ENCODE measurements at regions not wholly inside any gene's neighbourhood (a gene's known extent, or its start where the extent isn't known, plus 50 kb on each side); places are given as distances from the start of the nearest gene placed in this dataset.

DNA sequence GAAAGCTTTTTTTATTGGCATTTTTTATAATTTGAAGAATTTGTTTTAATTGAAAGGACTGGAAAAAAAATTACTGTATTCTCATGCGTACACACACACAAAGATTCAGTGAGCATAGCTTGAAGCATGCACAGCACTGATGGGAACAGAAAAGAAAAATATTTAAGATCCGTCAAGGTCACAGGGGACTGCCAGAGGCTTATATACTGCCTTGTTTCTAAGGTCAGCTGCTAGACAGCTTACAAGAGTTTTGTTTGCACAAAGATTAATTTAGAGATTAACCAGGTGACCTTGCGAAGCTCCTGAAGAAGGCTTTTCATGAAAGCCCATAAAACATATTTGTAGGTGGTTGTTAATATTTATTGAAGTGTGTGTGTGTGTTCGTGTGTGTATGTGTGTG is 396.3 kb downstream of the TRIB2 start:
- no peak for DNase-seq

DNA sequence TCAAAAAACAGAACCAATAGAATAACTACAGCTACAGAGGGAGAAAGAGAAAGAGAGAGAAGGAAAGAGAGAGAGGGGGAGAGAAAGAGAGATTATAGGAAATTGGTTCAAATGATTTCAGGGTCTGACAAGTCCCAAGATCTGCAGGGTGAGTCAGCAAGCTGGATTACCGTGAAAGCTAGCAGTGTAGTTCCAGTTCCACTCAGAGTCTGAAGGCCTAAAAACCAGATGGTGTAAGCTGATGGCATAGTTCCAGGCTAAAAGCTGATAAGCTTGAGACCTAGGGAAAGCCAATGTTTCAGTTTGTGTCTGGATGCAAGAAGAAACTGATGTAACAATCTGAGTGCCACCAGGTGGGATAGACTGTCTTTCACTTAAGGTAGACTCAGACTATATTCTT is 397.7 kb downstream of the TRIB2 start:
- no peak for DNase-seq

- DNase-seq, result no peak
Observed at GRCh38 chr2:13115643-13116042, 398.9 kb downstream of the TRIB2 start.

- no peak for DNase-seq
Observed at GRCh38 chr2:13121096-13121495, 404.4 kb downstream of the TRIB2 start.

DNA sequence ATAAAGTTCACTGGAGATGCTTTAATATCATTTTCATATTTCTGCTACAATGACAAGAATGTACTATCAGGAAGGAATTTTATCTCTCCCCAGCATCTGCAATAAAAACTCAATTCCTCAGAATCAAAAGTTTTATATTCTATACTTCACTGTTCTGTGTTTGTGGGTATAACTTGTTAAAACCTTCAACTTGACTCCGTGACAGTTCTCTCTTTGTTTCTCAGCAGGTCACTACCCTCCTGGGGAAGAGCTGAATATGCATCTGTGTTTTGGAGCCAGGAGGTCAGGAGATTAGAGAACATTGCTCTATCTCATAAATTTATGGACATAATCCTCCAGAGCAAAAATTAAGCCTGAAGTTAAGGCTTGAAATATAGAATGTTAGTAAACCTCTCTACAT is 411.4 kb downstream of the TRIB2 start:
- no peak for DNase-seq

GRCh38 chr2:13135369-13135768 is 418.6 kb downstream of the TRIB2 start:
- no peak for DNase-seq

- no peak for DNase-seq
Observed at GRCh38 chr2:13135856-13136255, 419.1 kb downstream of the TRIB2 start.

DNA sequence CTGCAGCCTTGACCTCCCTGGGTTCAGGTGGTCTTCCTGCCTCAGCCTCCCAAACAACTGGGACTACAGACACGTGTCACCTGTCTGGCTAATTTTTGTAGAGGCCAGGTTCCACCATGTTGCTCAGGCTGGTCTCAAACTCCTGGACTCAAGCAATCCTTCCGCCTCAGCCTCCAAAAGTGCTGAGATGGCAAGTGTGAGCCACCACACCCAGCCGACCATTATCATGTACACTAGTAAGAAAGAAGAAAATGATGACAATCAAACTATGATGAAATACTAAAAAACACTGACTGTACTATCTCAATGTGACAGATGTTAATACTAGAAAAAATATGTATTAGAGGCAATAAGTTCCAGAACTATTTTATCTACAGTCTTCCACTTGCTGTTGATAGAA is 420.9 kb downstream of the TRIB2 start:
- DNase-seq, result no peak

GRCh38 chr2:13141315-13141714 is 424.6 kb downstream of the TRIB2 start:
- DNase-seq, result no peak

DNA sequence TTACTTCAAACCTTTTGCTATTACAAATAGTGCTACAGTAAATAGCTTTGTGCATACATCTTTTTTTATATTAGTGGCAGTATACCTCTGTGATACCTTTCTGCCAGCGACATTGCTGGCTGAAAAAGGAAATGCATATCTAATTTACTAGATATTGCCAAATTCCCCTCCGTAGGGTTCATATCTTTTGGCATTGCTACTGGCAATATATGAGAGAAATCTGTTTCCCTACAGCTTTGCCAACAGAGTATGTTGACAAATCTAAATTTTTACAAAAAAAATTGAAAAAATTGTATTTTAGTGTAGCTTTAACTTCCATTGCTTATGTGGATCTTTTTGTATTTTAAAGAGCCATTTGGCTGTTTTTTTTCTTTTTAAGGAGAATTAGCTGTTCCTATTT is 426.7 kb downstream of the TRIB2 start:
- DNase-seq, result no peak

DNA sequence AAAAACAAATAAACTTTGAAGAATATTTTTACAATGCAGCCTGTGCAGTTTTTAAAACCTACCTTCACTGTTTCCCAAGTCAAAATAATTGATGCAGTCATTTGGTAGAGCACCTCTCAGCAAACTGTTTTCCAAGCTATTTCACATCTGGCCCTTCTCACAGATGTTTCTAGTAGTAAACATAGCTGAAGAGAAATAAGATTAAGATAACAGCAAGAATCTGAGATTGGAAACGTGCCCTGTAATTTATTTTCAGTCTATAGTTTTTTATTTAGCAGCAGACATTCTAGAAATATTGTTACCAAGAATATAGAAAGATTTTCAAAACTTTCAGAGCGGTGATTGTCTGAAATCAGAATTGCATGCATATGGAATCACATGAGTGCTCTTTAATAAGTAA is 440.2 kb downstream of the TRIB2 start:
- no peak for DNase-seq

DNA sequence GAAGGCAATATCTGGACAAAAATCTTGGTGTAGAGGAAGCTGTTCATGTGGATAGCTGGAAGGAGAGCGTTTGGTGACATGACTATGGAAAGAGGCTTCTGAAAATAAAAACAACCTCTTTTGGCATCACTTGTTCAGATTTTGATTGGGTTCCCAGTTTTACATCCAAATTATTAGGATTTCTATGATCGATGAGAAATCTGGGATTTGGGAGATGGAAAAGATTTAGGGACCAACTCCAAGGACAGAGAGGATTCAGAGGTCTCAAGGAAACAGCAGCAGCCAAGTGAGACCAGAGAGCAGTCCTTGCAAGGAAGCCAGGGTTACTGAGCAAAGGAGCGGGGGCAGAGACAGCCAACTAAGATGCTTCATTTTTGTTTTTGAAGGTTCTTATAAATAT is 441.7 kb downstream of the TRIB2 start:
- DNase-seq, result no peak

GRCh38 chr2:13180729-13181128 is 464.0 kb downstream of the TRIB2 start:
- no peak for DNase-seq

DNA sequence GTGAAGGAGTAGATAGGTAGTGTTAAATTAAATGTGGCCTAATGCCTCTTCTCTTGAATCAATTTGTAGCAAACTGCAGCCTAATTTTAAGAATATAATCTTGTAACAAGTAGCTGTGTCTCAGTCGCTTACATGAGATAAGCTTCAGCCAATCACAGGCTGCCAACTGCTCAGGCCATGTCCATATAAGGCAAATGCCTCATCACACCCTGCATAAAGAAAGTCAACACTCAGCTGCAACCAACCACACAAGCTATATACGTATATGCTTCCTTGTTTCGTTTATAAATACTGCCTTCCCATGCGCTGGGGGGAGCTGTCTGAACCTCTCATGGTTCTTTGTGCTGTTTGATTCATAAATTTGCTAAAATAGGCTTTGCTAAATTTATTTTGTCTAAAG is 476.3 kb downstream of the TRIB2 start:
- no peak for DNase-seq

- no peak for DNase-seq
Observed at GRCh38 chr2:13193900-13194299, 477.2 kb downstream of the TRIB2 start.

GRCh38 chr2:13195270-13195669 is 478.5 kb downstream of the TRIB2 start:
- no peak for DNase-seq

GRCh38 chr2:13197248-13197647 is 480.5 kb downstream of the TRIB2 start:
- DNase-seq, result no peak

DNA sequence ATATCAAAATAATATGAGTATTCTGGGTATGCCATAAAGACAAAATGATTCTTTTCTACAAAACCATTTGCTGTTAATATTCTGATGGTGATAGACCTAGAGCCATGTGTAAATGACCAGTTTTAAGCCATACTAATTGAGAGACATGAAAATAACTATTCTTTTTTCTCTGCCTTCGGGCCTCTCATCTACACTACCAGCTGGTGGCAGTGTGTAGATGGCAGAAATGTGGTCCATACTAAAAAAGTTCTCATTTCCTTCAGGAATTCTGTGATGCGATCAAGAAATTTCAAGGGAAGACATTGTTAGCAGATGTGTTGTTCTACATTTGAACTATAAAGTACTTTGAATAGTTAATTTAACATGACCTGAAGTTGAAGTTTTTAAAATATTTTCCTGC is 485.2 kb downstream of the TRIB2 start:
- no peak for DNase-seq

GRCh38 chr2:13212115-13212514 is 495.4 kb downstream of the TRIB2 start:
- DNase-seq, result no peak

- no peak for DNase-seq
Observed at GRCh38 chr2:13218205-13218604, 501.5 kb downstream of the TRIB2 start.

DNA sequence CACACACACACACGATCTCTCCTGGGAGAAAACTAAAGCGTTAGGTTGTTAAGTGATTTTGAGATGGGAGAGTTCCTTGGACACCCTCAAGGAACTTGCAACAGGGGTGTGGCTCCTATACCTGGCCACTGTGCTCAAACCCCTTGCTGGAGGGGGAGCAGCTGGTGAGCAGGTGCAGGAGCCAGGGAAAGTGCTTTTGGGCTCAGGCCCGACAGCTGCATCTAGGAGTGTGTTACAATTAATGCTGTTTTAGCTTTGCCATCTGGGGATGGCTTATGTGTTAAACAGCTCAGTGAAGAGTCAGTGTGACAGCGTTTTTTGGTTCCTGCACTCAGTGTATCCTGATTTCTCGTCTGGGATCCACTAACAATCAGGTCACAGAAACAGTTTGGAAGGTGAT is 510.8 kb downstream of the TRIB2 start:
- DNase-seq, result no peak

GRCh38 chr2:13230221-13230620 is 513.5 kb downstream of the TRIB2 start:
- no peak for DNase-seq

- DNase-seq, result no peak
Observed at GRCh38 chr2:13240061-13240460, 523.3 kb downstream of the TRIB2 start.

GRCh38 chr2:13240789-13241487 is 524.2 kb downstream of the TRIB2 start:
- no peak for DNase-seq

- no peak for DNase-seq
Observed at GRCh38 chr2:13252615-13253014, 535.9 kb downstream of the TRIB2 start.

DNA sequence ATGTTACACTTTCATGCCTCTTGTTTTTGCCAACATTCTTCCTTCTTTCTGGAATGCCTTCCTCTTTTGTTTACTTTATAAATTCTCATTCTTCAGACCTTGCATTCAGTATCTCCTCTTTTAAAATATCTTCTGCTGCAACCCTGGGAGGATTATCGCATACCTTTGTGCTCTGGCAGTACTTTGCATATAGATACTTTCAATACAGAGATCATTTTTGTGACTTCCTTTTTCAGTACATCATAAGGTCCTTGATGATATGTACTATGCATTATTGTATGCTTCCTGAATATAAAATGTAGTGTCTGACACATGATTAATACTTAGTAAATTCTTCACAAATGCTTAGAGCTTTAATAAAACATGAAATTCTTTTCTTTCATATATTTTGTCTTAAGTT is 538.7 kb downstream of the TRIB2 start:
- DNase-seq, result no peak
